Astrocyte (in vitro differentiated cells and primary cell): ENCODE measurements at regions not wholly inside any gene's neighbourhood (a gene's known extent, or its start where the extent isn't known, plus 50 kb on each side); places are given as distances from the start of the nearest gene placed in this dataset.

Experiments used
- DNase-seq: peaks from one replicate; pipeline ENCODE4 v3.0.0-alpha.2; 2010; ENCODE audit warnings: low read depth
- FAIRE-seq: peaks from 2 replicates; lab custom pipeline; 2011; peaks lifted over from hg19 to GRCh38; lab: Jason Lieb, UNC
- H2AFZ ChIP-seq: 2 replicates; pipeline ENCODE4 v1.6.0; 2012; ENCODE audit warnings: low read depth, low read length, inconsistent platforms
- H3K27ac ChIP-seq: 2 replicates; pipeline ENCODE4 v1.5.1; 2011; ENCODE audit warnings: low read depth, low read length, inconsistent platforms
- H3K27me3 ChIP-seq: 2 replicates; pipeline ENCODE4 v1.6.0; 2011; ENCODE audit warnings: low read length, inconsistent platforms; ENCODE audit not compliant: insufficient read depth
- H3K36me3 ChIP-seq: 2 replicates; pipeline ENCODE4 v1.5.1; 2011; ENCODE audit warnings: low read length, inconsistent platforms; ENCODE audit not compliant: insufficient read depth
- H3K4me1 ChIP-seq: 2 replicates; pipeline ENCODE4 v1.5.1; 2011; ENCODE audit warnings: low read length, inconsistent platforms; ENCODE audit not compliant: insufficient read depth
- H3K4me2 ChIP-seq: 2 replicates; pipeline ENCODE4 v1.6.0; 2012; ENCODE audit warnings: low read length, inconsistent platforms
- H3K4me3 ChIP-seq: 2 replicates; pipeline ENCODE4 v1.5.1; 2011; ENCODE audit warnings: low read depth, mild to moderate bottlenecking, low read length, inconsistent platforms; ENCODE audit not compliant: insufficient read depth
- H3K79me2 ChIP-seq: 2 replicates; pipeline ENCODE4 v1.6.0; 2012; ENCODE audit warnings: mild to moderate bottlenecking, low read length, inconsistent platforms; ENCODE audit not compliant: insufficient read depth
- H3K9ac ChIP-seq: 2 replicates; pipeline ENCODE4 v1.6.0; 2012; ENCODE audit warnings: mild to moderate bottlenecking, low read length, inconsistent platforms
- H3K9me3 ChIP-seq: 2 replicates; pipeline ENCODE4 v1.5.1; 2012; ENCODE audit warnings: low read depth, mild to moderate bottlenecking, low read length, inconsistent platforms; ENCODE audit not compliant: insufficient read depth
- H4K20me1 ChIP-seq: 2 replicates; pipeline ENCODE4 v1.6.0; 2012; ENCODE audit warnings: low read length, inconsistent platforms; ENCODE audit not compliant: insufficient read depth
- H3K27ac Mint-ChIP-seq: one replicate; pipeline ENCODE4 v1.8.0; 2021; ENCODE audit warnings: mild to moderate bottlenecking, mixed read lengths; ENCODE audit not compliant: unreplicated experiment
- H3K27me3 Mint-ChIP-seq: one replicate; pipeline ENCODE4 v1.8.0; 2021; ENCODE audit warnings: low read depth, mixed read lengths; ENCODE audit not compliant: unreplicated experiment
- H3K36me3 Mint-ChIP-seq: one replicate; pipeline ENCODE4 v1.8.0; 2021; ENCODE audit warnings: low read depth, mixed read lengths; ENCODE audit not compliant: unreplicated experiment
- H3K4me1 Mint-ChIP-seq: one replicate; pipeline ENCODE4 v1.8.0; 2021; ENCODE audit warnings: low read depth, mixed read lengths; ENCODE audit not compliant: unreplicated experiment
- H3K4me3 Mint-ChIP-seq: one replicate; pipeline ENCODE4 v1.8.0; 2021; ENCODE audit warnings: mild to moderate bottlenecking, moderate library complexity, mixed read lengths; ENCODE audit not compliant: unreplicated experiment
- H3K9me3 Mint-ChIP-seq: one replicate; pipeline ENCODE4 v1.8.0; 2021; ENCODE audit warnings: mild to moderate bottlenecking, mixed read lengths; ENCODE audit not compliant: unreplicated experiment
- CTCF ChIP-seq: IDR thresholded peaks from 2 replicates; pipeline ENCODE4 v1.5.1; 2011; ENCODE audit warnings: low read depth, mild to moderate bottlenecking, inconsistent platforms, low read length, moderate library complexity; ENCODE audit not compliant: insufficient read depth
- EZH2 ChIP-seq: IDR thresholded peaks from 2 replicates; pipeline ENCODE4 v1.6.1; 2012; ENCODE audit warnings: mild to moderate bottlenecking, low read length, inconsistent platforms; ENCODE audit not compliant: insufficient read depth

- Histone ChIP-seq H3K27ac (no peak overlapping the region), H3K9me3 (peaks cover 3% of the 10 kb centered on the region), H3K4me1 (no peaks in the 10 kb centered on the region), H3K4me3 (no peak overlapping the region), H2AFZ (no peak overlapping the region), H3K36me3 (no peaks in the 10 kb centered on the region), H3K4me2 (no peak overlapping the region), H3K9ac (no peak overlapping the region), H3K79me2 (no peaks in the 10 kb centered on the region), H3K27me3 (no peaks in the 10 kb centered on the region), H4K20me1 (no peaks in the 10 kb centered on the region)
- Mint-ChIP-seq H3K36me3 (no peaks in the 10 kb centered on the region), H3K27me3 (no peaks in the 10 kb centered on the region), H3K4me3 (no peak overlapping the region), H3K27ac (no peak overlapping the region), H3K4me1 (no peaks in the 10 kb centered on the region), H3K9me3 (peaks cover 1% of the 10 kb centered on the region)
- DNase-seq (no peak), FAIRE-seq (no peak)
- TF ChIP-seq EZH2 (no peak), CTCF (no peak)
Measured at GRCh38 chr2:21920721-21921120, 797.0 kb downstream of the TDRD15 start.

GRCh38 chr2:21924640-21925285, 801.0 kb downstream of the TDRD15 start:
- DNase-seq (no peak), FAIRE-seq (no peak)
- H3K9me3 Mint-ChIP-seq, result peaks cover 3% of the 10 kb centered on the region
- H4K20me1 ChIP-seq, result no peaks in the 10 kb centered on the region
- H3K36me3 Mint-ChIP-seq, result no peaks in the 10 kb centered on the region
- no peak overlapping the region for H3K4me3 ChIP-seq
- peaks cover 6% of the 10 kb centered on the region for H3K9me3 ChIP-seq
- no peaks in the 10 kb centered on the region for H3K4me1 Mint-ChIP-seq
- H2AFZ ChIP-seq, result no peak overlapping the region
- no peak overlapping the region for H3K4me3 Mint-ChIP-seq
- no peaks in the 10 kb centered on the region for H3K4me1 ChIP-seq
- no peak overlapping the region for H3K4me2 ChIP-seq
- H3K27ac ChIP-seq, result no peak overlapping the region
- no peak overlapping the region for H3K9ac ChIP-seq
- no peaks in the 10 kb centered on the region for H3K27me3 Mint-ChIP-seq
- H3K27me3 ChIP-seq, result no peaks in the 10 kb centered on the region
- H3K79me2 ChIP-seq, result no peaks in the 10 kb centered on the region
- H3K36me3 ChIP-seq, result no peaks in the 10 kb centered on the region
- TF ChIP-seq EZH2, result no peak
- no peak for TF ChIP-seq CTCF
- no peak overlapping the region for H3K27ac Mint-ChIP-seq

- H3K36me3 Mint-ChIP-seq, result no peaks in the 10 kb centered on the region
- no peak for TF ChIP-seq CTCF
- TF ChIP-seq EZH2, result no peak
Measured at GRCh38 chr2:21928292-21928691, 804.5 kb downstream of the TDRD15 start.

More at GRCh38 chr2:21928292-21928691, 804.5 kb downstream of the TDRD15 start:
- Histone ChIP-seq H3K4me3 (no peak overlapping the region), H3K9me3 (peaks cover 3% of the 10 kb centered on the region), H3K36me3 (no peaks in the 10 kb centered on the region), H3K27me3 (no peaks in the 10 kb centered on the region), H3K4me2 (no peak overlapping the region), H4K20me1 (no peaks in the 10 kb centered on the region), H3K4me1 (no peaks in the 10 kb centered on the region), H2AFZ (no peak overlapping the region), H3K79me2 (no peaks in the 10 kb centered on the region), H3K9ac (no peak overlapping the region), H3K27ac (no peak overlapping the region)
- DNase-seq (no peak), FAIRE-seq (no peak)
- H3K4me1 Mint-ChIP-seq, result no peaks in the 10 kb centered on the region
- no peak overlapping the region for H3K27ac Mint-ChIP-seq
- H3K9me3 Mint-ChIP-seq, result peaks cover 3% of the 10 kb centered on the region
- H3K27me3 Mint-ChIP-seq, result peaks cover 2% of the 10 kb centered on the region
- no peak overlapping the region for H3K4me3 Mint-ChIP-seq
